SK-N-SH (cell line): ENCODE measurements at regions not wholly inside any gene's neighbourhood (a gene's known extent, or its start where the extent isn't known, plus 50 kb on each side); places are given as distances from the start of the nearest gene placed in this dataset.

ENCODE experiments used
- CTCF ChIA-PET: fragments of 300-600, 350-600 bp; formaldehyde crosslinking; extraction: SDS; loops from one replicate; lab custom pipeline; 2021; lab: Yijun Ruan, JAX
- POLR2A ChIA-PET: fragments of 350-600 bp; sonication (Branson Sonifier 250); formaldehyde crosslinking; extraction: SDS; loops from one replicate; lab custom pipeline; 2020; ENCODE audit warnings: antibody characterized with exemption, inconsistent platforms; lab: Yijun Ruan, JAX
- DNase-seq: peaks from one replicate; pipeline ENCODE4 v3.0.0; 2012
- H2AFZ ChIP-seq: fragments of 200-600 bp; sonication (generic); 2 replicates; pipeline ENCODE4 v1.8.1; 2016; ENCODE audit warnings: antibody characterized with exemption, mild to moderate bottlenecking, low read depth
- H3F3A ChIP-seq: fragments of 200-600 bp; sonication (generic); replicated peaks from 2 replicates; pipeline ENCODE3; 2016; ENCODE audit warnings: antibody characterized with exemption, mild to moderate bottlenecking; ENCODE audit not compliant: insufficient read depth
- H3K27ac ChIP-seq, 2 experiments: fragments of 200-500 bp in 1 of 2; fragments of 200-600 bp in 1 of 2; sonication (Bioruptor generic) in 1 of 2; sonication (generic), shearing (Covaris generic) in 1 of 2; 2 replicates each; pipeline versions ENCODE4 v1.5.1 to v1.6.1; 2014 to 2016; ENCODE audit warnings: low read depth in 2 of 2, inconsistent platforms in 1 of 2, low read length in 1 of 2, mild to moderate bottlenecking in 1 of 2, mixed read lengths in 1 of 2
- H3K27me3 ChIP-seq: fragments of 200-600 bp; sonication (generic), shearing (Covaris generic); 2 replicates; pipeline ENCODE4 v1.6.1; 2016; ENCODE audit warnings: mixed run types; ENCODE audit not compliant: insufficient read depth
- H3K36me3 ChIP-seq, 2 experiments: fragments of 200-500 bp in 1 of 2; fragments of 200-600 bp in 1 of 2; sonication (Bioruptor generic) in 1 of 2; sonication (generic) in 1 of 2; replicated peaks in 1 of 2; 2 replicates each; pipeline versions ENCODE3 to v1.5.1; 2014 to 2016; ENCODE audit warnings: low read length in 1 of 2, mild to moderate bottlenecking in 1 of 2; ENCODE audit not compliant: insufficient read depth in 2 of 2, control insufficient read depth in 1 of 2
- H3K4me1 ChIP-seq, 2 experiments: fragments of 200-500 bp in 1 of 2; fragments of 200-600 bp in 1 of 2; sonication (Bioruptor generic) in 1 of 2; sonication (generic), shearing (Covaris generic) in 1 of 2; 2 replicates each; pipeline versions ENCODE4 v1.5.1 to v1.6.1; 2014 to 2016; ENCODE audit warnings: low read depth in 1 of 2, low read length in 1 of 2, mixed run types in 1 of 2; ENCODE audit not compliant: insufficient read depth in 2 of 2, control insufficient read depth in 1 of 2
- H3K4me2 ChIP-seq: fragments of 200-600 bp; sonication (generic), shearing (Covaris generic); 2 replicates; pipeline ENCODE4 v1.6.1; 2017; ENCODE audit warnings: mixed run types
- H3K4me3 ChIP-seq, 2 experiments: fragments of 200-500 bp in 1 of 2; fragments of 200-600 bp in 1 of 2; sonication (Bioruptor generic) in 1 of 2; sonication (generic), shearing (Covaris generic) in 1 of 2; 2 replicates each; pipeline versions ENCODE4 v1.5.1 to v1.8.1; 2014 to 2016; ENCODE audit warnings: low read depth in 2 of 2, inconsistent platforms in 1 of 2, low read length in 1 of 2, mild to moderate bottlenecking in 1 of 2, mixed read lengths in 1 of 2, moderate library complexity in 1 of 2
- H3K79me2 ChIP-seq: fragments of 200-600 bp; sonication (generic); 2 replicates; pipeline ENCODE4 v1.8.1; 2017; ENCODE audit warnings: mild to moderate bottlenecking; ENCODE audit not compliant: insufficient read depth
- H3K9ac ChIP-seq: fragments of 200-600 bp; sonication (generic); 2 replicates; pipeline ENCODE4 v1.6.1; 2017; ENCODE audit warnings: mixed run types
- H3K9me2 ChIP-seq: fragments of 200-600 bp; sonication (generic); 2 replicates; pipeline ENCODE4 v1.6.1; 2017; ENCODE audit warnings: mixed run types
- H3K9me3 ChIP-seq: fragments of 200-600 bp; sonication (generic); 2 replicates; pipeline ENCODE4 v1.6.1; 2017; ENCODE audit warnings: mixed run types, mild to moderate bottlenecking, moderate library complexity
- H4K20me1 ChIP-seq: fragments of 200-600 bp; sonication (generic); 2 replicates; pipeline ENCODE4 v1.6.1; 2017; ENCODE audit warnings: mild to moderate bottlenecking, mixed run types; ENCODE audit not compliant: insufficient read depth
- FOXM1 ChIP-seq: IDR thresholded peaks from 2 replicates; pipeline ENCODE4 v1.4.0; 2012; ENCODE audit warnings: low read depth, mild to moderate bottlenecking
- JUND ChIP-seq: IDR thresholded peaks from 2 replicates; pipeline ENCODE4 v1.4.0; 2012
- MAX ChIP-seq: IDR thresholded peaks from 2 replicates; pipeline ENCODE4 v1.4.0; 2012; ENCODE audit warnings: low read depth
- MEF2A ChIP-seq: IDR thresholded peaks from 2 replicates; pipeline ENCODE4 v1.4.0; 2012; ENCODE audit warnings: low read depth, borderline replicate concordance
- MXI1 ChIP-seq: IDR thresholded peaks from 2 replicates; pipeline ENCODE4 v1.6.1; 2012; ENCODE audit warnings: mild to moderate bottlenecking, low read depth, low read length, improper control_type of control experiment
- NFIC ChIP-seq: IDR thresholded peaks from 2 replicates; pipeline ENCODE4 v1.4.0; 2012; ENCODE audit warnings: borderline replicate concordance
- NRF1 ChIP-seq: IDR thresholded peaks from 2 replicates; pipeline ENCODE4 v1.6.1; 2012; ENCODE audit warnings: low read depth, mild to moderate bottlenecking, low read length
- PBX3 ChIP-seq: IDR thresholded peaks from 2 replicates; pipeline ENCODE4; 2012
- RAD21 ChIP-seq: IDR thresholded peaks from 2 replicates; pipeline ENCODE4 v1.6.1; 2012; ENCODE audit warnings: mild to moderate bottlenecking, low read length
- RXRA ChIP-seq: IDR thresholded peaks from 2 replicates; pipeline ENCODE4 v1.4.0; 2012; ENCODE audit warnings: low read depth, mild to moderate bottlenecking, borderline replicate concordance
- SMC3 ChIP-seq: IDR thresholded peaks from 2 replicates; pipeline ENCODE4 v1.6.1; 2012; ENCODE audit warnings: low read depth, low read length, improper control_type of control experiment
- TCF12 ChIP-seq: IDR thresholded peaks from 2 replicates; pipeline ENCODE4 v1.4.0; 2012
- TEAD4 ChIP-seq: IDR thresholded peaks from 2 replicates; pipeline ENCODE4 v1.4.0; 2012; ENCODE audit warnings: mild to moderate bottlenecking, borderline replicate concordance; ENCODE audit not compliant: insufficient read depth
- ZBTB33 ChIP-seq: IDR thresholded peaks from 2 replicates; pipeline ENCODE4 v1.4.0; 2012; ENCODE audit warnings: low read depth, borderline replicate concordance
- WGBS: methylation state at CpG from one replicate; pipeline ENCODE4 v1.1.6; 2017; ENCODE audit warnings: low lambda C conversion rate; 5-methylcytosine and 5-hydroxymethylcytosine counted together
- TF ChIP-seq, protein P1 (sequence below): fragments of 150-350 bp; IDR thresholded peaks from 2 replicates; pipeline ENCODE4 v1.6.1; 2017; ENCODE audit warnings: antibody characterized with exemption, low read length, low read depth, borderline replicate concordance

- Histone ChIP-seq H4K20me1 (no peaks in the 10 kb centered on the region), H3K27ac (no peak overlapping the region), H3F3A (no peaks in the 10 kb centered on the region), H3K4me3 (no peak overlapping the region), H3K9me2 (no peaks in the 10 kb centered on the region), H3K27me3 (no peaks in the 10 kb centered on the region), H3K9ac (no peak overlapping the region), H2AFZ (no peak overlapping the region), H3K4me1 (no peaks in the 10 kb centered on the region), H3K4me2 (no peak overlapping the region), H3K36me3 (no peaks in the 10 kb centered on the region), H3K79me2 (no peaks in the 10 kb centered on the region), H3K9me3 (no peaks in the 10 kb centered on the region)
- ChIA-PET POLR2A (no interaction called here), CTCF (no interaction called here)
- 6% methylated on average over 4 of the region's 4 CpGs for WGBS
- no peak for DNase-seq
- TF ChIP-seq TEAD4 (no peak), SMC3 (no peak), MXI1 (no peak), RAD21 (no peak), FOXM1 (no peak), MEF2A (no peak)
- TF ChIP-seq, protein P1, sequence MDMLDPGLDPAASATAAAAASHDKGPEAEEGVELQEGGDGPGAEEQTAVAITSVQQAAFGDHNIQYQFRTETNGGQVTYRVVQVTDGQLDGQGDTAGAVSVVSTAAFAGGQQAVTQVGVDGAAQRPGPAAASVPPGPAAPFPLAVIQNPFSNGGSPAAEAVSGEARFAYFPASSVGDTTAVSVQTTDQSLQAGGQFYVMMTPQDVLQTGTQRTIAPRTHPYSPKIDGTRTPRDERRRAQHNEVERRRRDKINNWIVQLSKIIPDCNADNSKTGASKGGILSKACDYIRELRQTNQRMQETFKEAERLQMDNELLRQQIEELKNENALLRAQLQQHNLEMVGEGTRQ, result no peak
These were observed 297.2 kb downstream of the C6orf118 start for GRCh38 chr6:165012183-165012582.

DNA sequence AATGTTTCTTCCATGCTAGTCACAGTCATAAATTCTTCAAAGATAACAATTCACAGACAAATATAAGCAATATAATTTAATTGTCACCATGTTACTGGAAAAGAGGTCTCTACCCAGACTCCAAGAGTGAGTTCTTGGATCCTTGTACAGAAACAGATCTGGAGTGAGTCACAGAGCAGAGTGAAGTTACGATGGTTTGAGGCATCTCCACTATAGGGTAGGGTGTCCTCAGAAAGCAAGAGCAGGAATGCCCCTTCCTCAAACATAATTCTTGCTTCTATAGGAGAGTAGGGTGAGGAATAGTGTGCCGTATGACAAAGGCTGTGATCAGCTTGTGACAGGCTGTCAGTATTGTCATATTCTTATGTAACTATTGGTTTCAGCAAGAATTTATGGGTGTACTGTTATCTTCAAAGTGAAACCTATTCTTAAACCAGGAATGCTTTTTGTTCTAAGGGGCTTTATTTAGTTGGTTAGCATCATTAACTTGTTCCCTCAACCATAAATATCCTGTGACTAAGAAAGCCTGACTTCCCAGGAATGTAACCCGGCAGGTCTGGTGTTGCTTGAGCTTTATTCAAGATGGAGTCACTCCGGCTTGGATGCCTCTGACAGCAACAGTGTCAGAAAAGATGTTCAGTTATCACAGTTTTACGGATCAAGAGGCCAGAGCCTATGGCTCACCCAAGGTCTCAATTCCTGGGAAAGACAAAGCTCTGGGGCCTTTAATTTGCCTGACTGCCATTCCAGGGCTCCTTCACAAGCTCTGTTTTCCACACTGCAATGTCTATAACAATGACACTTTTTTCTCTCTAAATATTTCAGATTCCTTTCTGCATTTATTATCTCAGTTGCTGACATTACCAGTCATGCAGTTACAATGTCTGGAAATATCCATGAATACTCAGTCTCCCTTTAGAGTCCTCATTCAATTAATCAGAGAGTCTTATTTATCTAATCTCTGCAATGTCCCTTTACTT is 298.6 kb downstream of the C6orf118 start:
- H3K9me3 ChIP-seq, result no peaks in the 10 kb centered on the region
- TF ChIP-seq TEAD4 (no peak), NFIC (no peak), JUND (no peak), PBX3 (no peak), TCF12 (no peak), MEF2A (no peak), RXRA (no peak), NRF1 (no peak), MAX (no peak), ZBTB33 (no peak)
- WGBS, result 30% methylated on average over 5 of the region's 5 CpGs
- H3K27me3 ChIP-seq, result no peaks in the 10 kb centered on the region
- H3K27ac ChIP-seq, result no peak overlapping the region
- H3K4me2 ChIP-seq, result no peak overlapping the region
- H3K79me2 ChIP-seq, result no peaks in the 10 kb centered on the region
- no peaks in the 10 kb centered on the region for H3K4me1 ChIP-seq
- no peaks in the 10 kb centered on the region for H3F3A ChIP-seq
- H3K9ac ChIP-seq, result no peak overlapping the region
- H4K20me1 ChIP-seq, result no peaks in the 10 kb centered on the region
- DNase-seq, result no peak
- ChIA-PET POLR2A (no interaction called here), CTCF (no interaction called here)
- H3K9me2 ChIP-seq, result no peaks in the 10 kb centered on the region
- H2AFZ ChIP-seq, result no peak overlapping the region
- no peaks in the 10 kb centered on the region for H3K36me3 ChIP-seq
- H3K4me3 ChIP-seq, result no peak overlapping the region
